Activated gamma-delta T cell (primary cell): ENCODE measurements at regions not wholly inside any gene's neighbourhood (a gene's known extent, or its start where the extent isn't known, plus 50 kb on each side); places are given as distances from the start of the nearest gene placed in this dataset.
"Not testable (repeated sequence)": the region's sequence is repeated elsewhere in the genome, so short reads cannot be mapped to it uniquely, and the experiment has no call there.

Experiments used
- DNase-seq: peaks from one replicate; lab custom pipeline; 2025; lab: John Stamatoyannopoulos, UW

DNA sequence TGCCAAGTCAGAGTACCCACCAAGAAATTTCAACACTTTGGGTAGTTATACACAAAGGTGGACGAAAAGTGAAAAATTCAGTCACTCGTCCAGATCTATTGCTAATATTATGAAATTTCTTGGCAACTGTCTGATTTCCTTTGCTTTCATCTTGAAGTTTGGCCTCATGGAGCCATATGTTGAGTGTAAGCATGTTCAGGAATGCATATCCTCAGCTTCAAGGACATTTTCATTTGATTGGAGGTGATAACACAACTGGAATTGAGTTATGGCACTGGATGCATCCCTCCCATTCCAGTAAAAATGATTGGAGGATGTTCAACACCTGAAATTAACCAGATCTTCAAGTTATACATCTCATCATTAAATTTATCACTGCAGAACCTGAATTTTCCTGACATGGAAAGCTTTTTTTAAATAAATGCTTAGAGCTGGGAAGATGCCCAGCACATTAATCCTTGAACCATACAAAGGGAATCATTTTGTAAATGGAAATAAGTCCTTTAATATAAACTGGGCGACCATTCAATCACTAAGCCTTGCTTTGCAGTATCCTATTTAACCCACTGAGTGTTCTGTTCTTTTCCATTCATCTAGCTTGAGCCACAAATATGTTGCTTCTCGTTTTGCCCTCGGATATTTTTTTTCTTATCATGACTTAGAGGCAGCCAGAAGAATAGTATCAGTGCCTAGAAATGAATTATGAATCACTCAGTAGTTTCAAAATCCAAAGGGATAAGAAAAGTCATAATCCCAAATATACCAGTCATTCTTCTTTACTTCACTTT is 273.7 kb upstream of the PIK3R1 start:
- no peak for DNase-seq

DNA sequence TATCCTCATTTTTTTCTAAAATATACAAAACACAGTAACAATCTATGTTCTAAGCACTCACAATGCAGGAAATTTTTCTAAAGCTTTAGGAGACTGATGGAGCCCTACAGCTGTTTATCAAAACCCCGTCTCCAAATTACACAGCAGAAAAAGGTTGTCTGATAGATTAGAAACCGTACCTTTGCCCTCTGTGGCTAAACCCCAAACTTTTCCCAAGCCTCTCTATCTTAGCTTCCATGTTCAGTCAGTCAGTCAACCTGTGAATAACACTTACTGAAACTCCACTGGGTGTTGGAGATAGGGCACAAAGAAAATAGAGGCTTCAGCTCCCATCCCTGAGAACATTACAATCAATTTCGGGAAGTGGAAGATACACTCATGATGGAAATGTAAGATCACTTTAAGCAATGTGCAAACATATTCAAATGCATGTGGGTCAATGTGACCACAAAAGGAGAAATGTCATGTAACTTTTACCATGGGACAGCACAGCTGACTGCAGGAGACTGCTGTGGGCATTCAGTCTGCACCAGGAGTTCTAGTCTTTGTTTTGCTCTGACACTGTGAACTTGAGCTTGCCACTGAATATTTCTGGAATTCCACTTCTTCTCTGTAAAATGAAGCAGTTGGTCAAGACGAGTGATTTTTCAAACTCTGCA is 279.5 kb upstream of the PIK3R1 start:
- no peak for DNase-seq

DNA sequence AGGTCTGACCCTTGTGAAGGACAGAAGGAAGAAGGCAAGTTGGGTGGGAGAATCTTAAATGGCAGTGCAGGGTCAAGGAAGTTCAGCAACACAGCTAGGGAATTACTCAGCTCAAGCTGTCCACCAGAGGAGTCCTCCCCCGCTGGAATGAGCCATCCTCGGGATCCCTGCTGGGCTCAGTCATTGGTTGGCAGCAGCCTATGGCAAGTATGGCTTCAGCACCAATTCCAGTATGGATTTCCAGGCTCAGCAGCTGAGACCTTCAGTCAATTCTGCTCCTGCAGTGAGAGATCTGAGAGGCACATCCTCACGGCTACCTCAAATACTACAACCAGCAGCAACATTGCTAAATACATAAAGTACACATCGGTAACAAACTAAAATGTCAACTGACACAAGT is 280.6 kb upstream of the PIK3R1 start:
- DNase-seq = no peak

DNA sequence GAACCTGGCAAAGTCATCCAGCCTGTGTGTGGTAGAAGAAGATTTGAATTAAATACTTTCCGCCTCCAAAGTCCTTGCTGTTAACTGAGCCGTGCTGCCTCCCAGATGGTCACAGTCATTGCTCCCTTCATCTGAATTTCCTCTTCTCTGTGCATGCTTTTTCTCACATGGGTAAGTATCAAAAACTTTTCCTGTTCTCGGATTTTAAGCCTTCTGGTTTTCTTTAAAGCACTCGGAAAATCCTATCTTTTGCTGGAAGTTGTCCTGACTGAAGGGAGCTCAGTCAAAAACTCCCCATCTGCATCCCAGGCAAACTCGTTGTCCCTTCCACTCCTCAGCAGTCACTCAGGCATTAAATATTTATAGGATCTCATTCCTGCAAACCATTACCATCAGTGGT is 290.0 kb upstream of the PIK3R1 start:
- DNase-seq = no peak

DNA sequence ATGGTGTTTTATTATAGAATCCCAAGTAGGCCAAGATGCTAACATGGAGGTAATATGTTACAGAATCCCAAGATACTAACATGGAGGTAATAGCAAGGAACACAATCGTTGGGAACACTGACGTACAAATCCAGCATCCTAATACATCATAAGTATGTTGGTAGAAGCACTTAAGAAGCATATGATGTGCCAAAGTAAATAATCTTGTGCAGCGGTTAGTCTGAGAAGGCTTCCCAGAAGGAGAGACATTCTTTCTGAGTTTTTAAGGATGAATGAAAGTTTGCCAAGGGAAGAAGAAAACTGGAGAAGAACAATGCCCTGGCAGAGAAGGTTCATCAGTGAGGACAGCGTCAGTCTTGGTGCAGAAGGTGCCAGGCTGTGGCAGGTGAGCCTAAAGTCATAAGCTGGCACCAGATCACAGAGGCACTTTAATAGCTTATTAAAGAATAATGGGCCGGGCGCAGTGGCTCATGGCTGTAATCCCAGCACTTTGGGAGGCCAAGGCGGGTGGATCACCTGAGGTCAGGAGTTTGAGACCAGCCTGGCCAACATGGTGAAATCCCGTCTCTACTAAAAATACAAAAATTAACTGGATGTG is 294.5 kb upstream of the PIK3R1 start:
- DNase-seq = no peak

DNA sequence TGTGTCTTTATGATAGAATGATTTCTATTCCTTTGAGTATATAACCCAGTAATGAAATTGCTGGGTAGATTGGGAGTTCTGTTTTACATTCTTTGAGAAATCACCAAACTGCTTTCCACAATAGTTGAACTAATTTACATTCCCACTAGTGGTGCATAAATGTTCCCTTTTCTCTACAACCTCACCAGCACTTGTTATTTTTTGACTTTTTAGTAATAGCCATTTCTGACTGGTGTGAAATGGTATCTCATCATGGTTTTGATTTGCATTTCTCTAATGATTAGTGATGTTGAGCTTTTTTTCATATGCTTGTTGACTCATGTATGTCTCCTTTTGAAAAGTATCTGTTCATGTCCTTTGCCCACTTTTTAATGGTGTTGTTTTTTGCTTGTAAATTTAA is 296.0 kb upstream of the PIK3R1 start:
- DNase-seq = not testable (repeated sequence)

DNA sequence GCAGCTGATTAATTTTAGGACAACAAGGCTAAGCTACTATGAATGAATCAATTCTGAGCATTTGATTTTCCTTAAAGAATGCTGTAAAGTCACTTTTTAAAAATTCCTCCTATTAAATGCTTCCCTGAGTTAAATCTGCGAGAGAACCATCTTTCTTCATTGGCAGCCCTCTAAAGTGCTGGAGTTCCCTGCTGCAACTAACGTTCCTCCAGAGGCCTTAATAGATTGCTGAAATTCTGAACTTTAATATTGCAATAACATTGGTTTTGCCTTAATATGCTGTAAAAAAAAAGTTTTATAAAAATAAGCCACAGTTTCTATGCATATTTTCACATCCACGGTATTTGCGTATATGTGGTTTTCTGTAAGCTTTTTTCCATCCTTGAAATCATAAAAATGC is 298.0 kb upstream of the PIK3R1 start:
- no peak for DNase-seq

DNA sequence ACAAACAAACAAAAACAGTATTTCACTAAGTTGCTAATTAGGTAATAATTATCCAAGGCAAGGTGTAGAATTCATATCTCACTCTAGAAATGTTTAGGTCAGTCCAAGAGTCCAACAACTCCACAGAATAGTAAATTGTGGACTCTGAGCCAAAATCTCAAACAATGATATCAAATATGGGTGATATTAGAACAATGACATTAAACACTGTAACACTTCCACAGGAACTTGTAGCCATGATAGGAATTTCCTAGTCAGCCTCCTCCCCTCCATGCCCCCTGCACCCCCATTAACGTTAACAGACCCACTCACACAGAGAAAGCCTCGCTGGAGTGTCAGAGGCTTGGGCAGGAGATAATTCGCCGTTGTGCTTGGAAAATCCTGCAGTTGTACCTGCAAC is 305.0 kb upstream of the PIK3R1 start:
- DNase-seq = no peak

DNA sequence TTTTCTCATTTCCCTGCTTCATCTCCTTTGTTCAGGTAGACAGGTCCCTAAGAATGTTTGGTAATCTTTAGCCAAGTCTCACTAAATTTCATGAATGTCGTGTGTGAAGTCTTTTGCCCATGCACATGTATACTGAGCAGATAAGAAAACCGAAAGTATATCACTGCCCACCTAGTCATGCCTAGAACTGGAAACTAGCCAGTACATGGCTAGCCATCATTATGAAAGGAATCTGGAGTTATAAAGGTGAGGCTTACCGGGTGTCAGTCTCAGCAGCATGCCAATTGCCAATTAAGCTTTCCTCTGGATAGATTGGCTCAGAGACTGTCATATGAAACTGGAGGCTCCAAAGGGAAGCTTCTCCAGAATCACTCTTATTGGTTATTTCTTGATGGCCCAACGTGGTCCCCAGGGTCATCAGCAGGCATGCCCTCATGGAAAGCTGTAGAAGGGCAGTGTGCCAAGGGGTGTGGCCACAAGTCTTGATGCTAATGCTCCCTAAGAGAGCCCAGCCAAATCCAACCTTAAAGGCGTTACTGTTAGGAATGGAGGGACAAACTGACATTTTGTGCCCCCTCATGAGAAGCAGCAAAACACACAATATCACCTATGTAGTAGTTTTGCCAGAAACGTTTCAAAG is 307.3 kb upstream of the PIK3R1 start:
- DNase-seq = no peak

DNA sequence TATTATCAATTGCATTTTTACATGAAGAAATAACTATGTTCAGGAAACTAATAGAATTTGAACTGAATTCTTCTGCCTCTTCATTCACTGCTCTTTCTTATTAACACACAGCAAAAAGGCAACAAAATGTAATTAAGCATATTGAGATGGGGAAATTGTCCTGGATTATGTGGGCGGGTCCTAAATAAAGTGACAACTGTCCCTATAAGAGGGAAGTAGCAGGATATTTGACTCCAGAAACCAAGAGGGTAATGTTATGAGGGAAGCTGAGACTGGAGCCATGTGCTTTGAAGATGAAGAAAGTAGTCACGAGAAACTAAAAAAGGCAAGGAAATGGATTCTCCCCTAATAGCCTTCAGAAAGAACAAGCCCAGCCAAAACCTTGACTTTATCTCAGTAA is 311.2 kb upstream of the PIK3R1 start:
- no peak for DNase-seq

DNA sequence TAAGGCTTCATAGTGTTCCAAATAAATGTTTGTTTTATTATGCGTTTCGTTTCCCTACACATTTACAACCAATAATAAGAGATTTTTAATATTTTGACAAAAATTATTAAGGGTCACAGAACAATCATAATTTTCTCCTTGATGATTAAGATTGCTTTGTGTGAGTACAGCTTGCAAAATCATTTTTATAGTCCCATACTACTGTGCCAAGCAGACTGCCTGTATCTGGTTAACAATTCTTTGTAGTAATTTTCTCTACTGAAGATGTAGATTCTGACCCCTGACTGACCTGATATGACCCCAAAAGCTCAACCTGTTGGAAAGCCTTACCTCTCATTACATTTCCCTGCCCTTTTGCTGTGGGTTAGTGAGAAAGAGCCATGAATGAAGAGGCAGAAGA is 311.9 kb upstream of the PIK3R1 start:
- no peak for DNase-seq

DNA sequence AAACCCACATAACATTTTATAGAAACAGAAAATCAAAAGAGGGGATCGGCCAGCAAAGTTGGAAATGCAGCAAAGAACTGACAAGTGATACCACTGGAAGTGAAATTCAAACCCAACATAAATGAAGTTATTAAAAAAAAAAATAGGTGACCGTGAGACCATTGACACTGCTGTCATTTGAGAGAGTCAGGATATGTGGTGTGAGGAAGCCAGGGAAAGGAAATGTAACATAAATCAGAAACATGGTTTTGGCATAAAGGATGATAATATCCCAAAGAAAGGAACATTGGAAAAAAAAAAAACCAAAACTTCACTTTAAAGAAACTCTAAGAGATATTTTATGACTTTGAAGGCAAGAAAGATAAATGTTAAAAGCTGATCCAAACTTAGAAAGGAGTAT is 312.4 kb upstream of the PIK3R1 start:
- no peak for DNase-seq

DNA sequence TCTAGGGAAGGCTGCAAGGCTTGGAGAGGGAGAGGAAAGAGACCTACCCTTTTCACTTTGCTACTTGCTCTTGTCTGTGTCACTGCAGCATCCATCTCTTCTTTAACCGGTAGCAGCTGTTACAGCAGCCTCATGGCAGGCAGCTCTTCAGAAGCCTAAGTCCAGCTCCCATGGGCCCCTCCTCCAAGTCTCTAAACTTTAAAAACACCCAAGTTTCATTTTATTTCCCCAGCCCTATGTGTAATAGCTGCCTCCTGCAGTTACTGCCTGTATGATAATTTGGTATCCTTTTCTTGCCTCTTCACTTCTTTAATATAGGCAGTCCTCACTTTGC is 313.1 kb upstream of the PIK3R1 start:
- no peak for DNase-seq

DNA sequence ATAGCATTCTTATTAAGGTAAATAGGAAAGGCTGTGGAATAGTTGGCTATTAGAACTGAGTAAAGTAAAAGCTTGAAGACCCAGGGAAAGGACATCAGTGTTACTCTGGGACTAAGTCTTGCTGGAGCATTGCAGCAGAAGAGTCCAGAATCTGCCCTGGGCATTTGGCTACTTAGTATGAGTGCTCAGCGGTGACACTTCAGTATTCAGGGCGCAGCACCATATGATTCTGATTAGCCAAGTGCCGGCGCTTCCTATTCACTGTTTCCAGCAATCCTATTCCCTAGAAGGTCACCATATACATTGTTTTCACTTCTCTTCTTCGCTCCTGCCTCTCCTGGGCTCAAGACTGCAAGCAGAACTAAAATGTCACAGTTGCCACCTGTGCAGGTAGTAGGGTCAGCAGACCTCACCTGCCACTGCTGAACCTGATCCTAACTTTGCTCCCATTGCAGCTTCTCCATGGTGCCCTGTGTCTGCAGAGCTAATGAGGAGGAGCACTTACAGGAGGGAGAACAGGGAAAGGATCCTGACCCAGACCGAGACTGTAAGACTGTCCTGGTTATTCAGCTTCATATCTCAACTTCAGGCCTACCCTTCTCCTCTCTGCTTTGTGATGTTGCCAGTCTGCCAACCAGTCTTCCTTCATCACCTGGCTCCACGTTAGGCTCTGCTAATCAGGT is 313.6 kb upstream of the PIK3R1 start:
- DNase-seq = no peak

DNA sequence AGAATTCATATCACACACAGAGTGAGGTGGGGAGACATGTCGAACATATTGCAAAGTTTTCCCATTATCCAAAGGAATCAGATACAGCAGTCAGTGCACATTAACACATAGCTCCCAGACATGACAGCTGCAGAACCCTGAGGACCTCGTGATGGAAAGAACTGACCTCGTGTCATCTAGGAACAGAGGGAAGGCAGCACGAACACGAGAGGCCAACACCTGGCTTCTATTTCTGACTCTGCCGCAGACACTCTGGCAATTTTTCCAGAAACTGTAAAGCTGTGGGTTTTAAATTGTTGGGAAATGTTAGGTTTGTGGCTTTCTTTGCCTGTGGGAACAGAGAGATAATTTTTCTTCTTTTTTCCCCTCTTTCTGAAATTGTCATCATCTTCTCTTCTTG is 315.0 kb upstream of the PIK3R1 start:
- DNase-seq = no peak

DNA sequence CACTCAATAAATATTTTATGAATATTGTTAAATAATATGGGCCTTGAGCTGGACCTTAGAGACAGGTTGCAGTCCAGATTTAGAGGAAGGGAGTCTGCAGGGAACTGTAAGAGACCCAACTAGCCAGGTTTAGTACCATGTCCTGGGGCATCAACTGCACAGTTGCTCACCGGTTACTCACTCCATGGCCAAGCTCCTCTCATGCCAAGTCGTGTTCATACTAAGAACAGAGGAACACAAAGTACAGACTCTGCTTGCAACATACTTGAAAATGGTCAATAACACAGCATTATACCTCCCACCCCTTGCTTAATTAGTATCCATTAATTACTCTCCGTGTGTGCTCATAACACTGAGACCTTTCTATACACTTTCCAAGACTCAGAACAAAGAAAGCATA is 317.6 kb upstream of the PIK3R1 start:
- DNase-seq = no peak

DNA sequence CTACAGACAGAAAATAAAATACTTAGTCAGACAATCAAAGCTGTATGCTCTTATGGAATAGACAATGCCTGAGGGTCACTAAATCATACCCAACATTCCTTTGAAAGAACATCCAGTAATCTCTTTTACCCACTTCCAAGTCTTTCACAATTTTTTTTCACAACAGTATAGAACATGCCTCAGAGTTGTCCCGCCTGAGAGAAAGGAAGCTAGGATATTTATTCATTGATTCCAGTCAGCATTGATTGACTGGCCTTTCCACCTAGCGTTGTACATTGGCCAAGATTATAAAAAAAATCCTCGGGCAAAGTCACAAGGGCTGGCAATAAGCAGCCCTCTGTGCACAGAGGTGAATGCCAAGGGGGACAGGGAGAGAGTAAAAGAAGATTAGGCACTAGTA is 318.1 kb upstream of the PIK3R1 start:
- no peak for DNase-seq

DNA sequence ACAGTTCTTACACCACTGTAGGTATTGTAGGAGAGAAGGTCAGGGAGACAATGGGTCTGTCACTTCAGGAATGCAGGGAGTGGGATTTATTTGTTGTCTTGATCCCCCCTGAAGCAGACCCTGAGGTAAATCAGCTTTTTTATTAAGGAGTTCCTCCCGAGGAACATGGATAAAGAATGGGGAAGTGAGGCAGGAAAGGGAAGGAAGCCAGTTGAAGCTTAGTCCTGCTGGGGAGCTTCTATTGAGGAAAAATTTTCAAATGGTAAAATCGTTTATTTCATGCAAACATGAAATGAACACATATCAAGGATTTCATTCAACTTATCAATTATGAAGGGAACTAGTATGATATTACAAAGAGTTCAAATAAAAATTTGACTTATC is 318.6 kb upstream of the PIK3R1 start:
- no peak for DNase-seq

DNA sequence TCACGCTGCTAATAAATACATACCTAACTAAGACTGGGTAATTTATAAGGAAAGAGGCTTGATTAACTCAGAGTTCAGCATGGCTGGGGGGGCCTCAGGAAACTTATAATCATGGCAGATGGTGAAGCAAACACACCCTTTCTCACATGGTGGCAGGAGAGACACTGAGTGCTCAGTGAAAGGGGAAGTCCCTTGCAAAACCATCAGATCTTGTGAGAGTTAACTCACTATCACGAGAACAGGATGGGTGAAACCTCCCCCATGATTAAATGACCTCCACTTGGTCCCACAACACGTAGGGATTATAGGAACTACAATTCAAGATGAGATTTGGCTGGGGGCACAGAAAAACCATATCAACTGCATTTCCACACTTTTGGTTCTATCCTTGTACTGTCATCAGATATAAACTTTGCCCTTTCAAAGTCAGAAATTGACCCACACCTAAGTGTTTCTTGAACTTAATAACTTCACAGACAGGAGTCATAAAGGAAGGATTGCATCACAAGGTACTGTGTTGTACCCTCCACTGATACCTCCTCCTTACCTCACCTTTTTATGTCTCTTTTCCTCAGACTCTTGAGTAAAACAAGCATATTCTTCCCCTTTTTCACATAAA is 319.1 kb upstream of the PIK3R1 start:
- DNase-seq = no peak

DNA sequence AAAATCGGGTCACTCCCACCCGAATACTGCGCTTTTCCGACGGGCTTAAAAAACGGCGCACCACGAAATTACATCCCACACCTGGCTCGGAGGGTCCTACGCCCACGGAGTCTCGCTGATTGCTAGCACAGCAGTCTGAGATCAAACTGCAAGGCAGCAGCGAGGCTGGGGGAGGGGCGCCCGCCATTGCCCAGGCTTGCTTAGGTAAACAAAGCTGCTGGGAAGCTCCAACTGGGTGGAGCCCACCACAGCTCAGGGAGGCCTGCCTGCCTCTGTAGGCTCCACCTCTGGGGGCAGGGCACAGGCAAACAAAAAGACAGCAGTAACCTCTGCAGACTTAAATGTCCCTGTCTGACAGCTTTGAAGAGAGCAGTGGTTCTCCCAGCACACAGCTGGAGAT is 325.7 kb upstream of the PIK3R1 start:
- not testable (repeated sequence) for DNase-seq

DNA sequence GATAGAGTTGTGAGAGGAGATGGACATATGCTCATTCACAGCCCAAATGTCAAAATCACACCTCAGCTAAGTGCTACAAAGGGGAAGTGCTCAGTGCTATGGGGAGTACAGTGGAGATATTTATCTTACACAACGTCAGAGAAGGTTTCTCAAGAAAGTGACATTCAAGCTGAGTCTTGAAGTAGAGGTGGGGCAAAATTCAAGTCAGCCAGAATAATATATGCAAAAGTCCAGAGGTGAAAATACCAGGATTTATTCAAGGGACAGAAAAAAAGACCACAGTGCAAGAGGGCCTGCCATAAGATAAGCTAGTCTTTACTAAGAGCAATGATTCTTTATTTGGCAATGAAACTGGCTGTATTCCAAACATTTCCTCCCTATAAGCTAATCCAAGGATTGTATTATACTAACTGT is 327.8 kb upstream of the PIK3R1 start:
- no peak for DNase-seq

DNA sequence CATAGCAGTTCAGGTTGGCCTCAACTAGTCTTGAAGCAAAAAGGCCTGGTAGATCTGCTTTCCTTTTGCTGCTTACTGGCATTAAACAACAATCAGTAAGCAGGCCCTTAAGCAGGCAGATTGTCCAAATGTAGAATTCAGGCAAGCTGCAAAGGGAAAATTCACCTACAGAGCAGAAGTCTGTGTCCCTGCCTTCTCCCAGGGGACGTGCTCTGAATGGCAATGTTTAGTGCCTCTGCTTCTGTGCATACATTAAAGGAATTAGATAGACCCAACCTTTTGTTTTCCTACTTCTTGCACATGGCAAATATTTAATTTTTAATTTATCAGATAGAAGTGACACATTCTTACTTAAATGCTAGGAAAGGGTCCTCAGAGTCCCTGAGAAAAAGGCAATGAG is 328.8 kb upstream of the PIK3R1 start:
- DNase-seq = no peak
